Stimulated activated CD8-positive, alpha-beta memory T cell treated with anti-CD3 and anti-CD28 coated beads, Interleukin-4, amount 100 ng/mL, for 48 hours (primary cell): ENCODE measurements at regions not wholly inside any gene's neighbourhood (a gene's known extent, or its start where the extent isn't known, plus 50 kb on each side); places are given as distances from the start of the nearest gene placed in this dataset.

Experiments
- DNase-seq: peaks from one replicate; pipeline ENCODE4 v3.0.0-alpha.2; 2020

- no peak for DNase-seq
Observed at GRCh38 chr9:91025856-91026255, 224.2 kb downstream of the SYK start.

DNA sequence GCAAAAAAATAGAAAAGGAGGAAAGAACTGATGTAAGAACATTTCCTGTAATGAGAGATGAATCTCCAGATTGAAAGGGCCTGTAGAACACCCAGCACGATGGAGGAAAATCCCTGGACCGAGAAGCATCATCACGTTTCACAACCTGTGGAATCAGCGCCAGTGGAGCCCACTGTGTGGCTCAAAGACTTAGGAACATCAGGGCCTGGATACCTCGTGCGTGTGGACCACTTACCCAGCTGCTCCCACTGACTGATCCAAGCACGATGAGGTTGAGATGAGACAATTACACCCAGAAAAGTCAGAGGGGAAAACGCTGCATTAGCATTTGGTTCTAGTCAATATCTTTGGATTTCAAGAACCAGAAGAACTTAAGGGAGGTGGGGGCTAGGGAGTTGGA lies 224.6 kb downstream of the SYK start:
- DNase-seq: no peak

- no peak for DNase-seq
Observed at GRCh38 chr9:91027005-91027404, 225.4 kb downstream of the SYK start.

- no peak for DNase-seq
Observed at GRCh38 chr9:91028166-91028827, 226.7 kb downstream of the SYK start.

DNA sequence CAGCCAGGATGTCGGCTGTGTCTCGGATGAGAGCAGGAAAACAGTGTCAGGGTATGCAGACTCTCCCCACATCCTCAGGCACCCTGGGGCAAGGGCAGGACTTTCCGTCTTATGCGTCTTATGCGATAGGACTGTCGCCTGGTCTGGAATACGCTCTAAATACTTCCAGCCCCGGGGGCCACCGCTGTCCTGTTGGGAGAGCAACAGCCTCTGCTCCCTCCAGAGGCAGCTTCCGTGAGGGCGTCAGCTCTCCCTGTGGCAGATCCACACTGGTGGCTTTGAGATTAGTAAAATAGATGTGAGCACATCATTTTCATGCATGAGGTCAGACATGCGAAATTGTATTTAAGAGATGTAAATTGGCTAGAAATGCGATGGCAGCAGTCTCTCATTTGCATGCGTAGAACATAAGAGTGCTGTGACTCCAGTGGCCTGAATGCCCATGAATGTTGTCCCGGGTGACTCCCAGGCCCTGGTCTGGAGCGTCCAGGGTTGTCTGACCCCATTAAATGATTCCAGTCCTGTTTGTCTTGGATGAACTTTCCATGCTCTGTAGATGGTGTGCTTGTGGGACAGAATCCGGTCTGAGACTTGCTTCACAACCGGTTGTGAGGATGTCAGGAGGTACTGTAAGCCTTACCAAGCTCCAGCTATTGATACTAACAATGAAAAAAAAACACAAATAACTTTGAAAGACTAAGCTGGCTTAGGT lies 228.2 kb downstream of the SYK start:
- DNase-seq: no peak

DNA sequence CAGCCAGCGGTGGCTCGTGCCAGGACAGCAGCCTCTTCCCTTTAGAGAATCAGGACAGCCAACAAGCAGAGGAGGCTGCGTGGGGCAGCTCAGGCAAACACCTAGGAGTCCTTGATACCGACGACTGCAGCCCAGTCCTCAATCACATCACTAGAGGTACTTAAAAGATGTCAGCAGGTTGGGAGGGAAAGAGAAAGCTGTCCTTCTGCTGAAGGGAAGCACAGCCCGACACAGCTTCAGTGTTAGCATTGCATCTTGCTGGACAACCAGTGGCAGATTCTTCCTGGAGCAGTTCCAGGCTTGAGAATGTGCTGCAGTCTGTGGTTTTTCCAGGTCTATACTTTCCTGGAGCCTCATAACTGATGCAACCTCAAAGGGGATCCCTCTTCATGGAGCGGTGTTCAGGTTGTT lies 230.5 kb downstream of the SYK start:
- DNase-seq: no peak

GRCh38 chr9:91033270-91033669 lies 231.7 kb downstream of the SYK start:
- DNase-seq: no peak

- DNase-seq: peak; percentile 88
Observed at GRCh38 chr9:91033797-91034196, 232.2 kb downstream of the SYK start.

DNA sequence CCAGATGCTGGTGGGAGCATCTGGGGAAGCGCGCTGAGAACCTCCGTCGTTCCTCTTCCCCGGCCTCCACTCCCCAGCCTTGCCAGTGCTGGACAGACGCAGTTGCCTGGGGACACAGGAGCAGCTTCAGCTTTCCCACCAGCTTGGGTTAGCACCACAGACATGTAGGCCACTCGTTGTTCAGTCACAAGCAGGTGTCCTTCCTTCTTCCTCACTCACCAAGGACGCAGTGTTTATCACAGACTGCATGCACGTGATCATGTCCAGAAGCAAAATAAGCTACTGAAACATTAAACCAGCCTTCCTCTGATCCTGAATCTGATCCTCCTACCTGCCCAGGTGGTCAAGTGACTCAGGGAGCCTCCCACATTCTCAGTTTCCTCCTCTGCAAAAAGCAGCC lies 232.9 kb downstream of the SYK start:
- no peak for DNase-seq

GRCh38 chr9:91034976-91035824 lies 233.6 kb downstream of the SYK start:
- no peak for DNase-seq

DNA sequence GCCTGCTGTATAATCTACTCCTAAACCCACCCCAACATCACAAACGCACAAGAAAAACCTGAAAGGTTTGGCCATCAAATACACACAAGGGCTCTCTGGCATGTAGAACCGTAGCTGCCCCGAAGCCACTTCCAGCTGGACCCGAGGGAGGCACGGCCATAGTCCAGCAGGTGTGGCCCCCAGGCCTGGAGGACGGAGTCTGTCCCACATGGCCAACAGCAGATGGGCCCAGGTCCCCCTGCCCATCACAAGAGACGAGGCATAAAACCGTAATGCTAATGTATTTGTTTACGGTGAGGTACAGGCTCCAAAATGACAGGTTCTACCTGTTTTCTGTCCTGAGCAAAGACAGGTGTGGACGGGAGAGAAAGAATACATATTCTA lies 234.2 kb downstream of the SYK start:
- no peak for DNase-seq

DNA sequence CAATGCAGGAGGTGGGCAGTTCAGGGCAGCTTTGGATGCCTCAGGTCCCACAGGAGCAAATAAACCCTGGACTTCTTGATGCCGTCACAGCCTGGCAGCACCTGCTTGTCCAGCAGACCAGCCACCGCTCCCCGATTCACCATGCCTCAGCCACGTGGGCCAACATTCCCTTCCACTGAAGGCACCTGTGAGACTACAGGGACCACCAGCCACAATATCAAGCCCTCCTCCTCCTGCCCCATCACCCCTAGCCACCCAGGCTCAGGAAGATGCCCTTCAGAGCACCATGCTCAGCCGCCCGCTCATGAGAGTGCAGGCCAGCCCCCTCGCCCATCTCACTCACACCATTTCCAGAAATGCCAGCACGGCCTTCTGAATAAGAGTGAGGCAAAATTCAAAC lies 234.7 kb downstream of the SYK start:
- no peak for DNase-seq

- DNase-seq: peak; percentile 82
Observed at GRCh38 chr9:91036826-91037510, 235.3 kb downstream of the SYK start.

GRCh38 chr9:91037511-91038482 lies 236.2 kb downstream of the SYK start:
- DNase-seq: no peak

DNA sequence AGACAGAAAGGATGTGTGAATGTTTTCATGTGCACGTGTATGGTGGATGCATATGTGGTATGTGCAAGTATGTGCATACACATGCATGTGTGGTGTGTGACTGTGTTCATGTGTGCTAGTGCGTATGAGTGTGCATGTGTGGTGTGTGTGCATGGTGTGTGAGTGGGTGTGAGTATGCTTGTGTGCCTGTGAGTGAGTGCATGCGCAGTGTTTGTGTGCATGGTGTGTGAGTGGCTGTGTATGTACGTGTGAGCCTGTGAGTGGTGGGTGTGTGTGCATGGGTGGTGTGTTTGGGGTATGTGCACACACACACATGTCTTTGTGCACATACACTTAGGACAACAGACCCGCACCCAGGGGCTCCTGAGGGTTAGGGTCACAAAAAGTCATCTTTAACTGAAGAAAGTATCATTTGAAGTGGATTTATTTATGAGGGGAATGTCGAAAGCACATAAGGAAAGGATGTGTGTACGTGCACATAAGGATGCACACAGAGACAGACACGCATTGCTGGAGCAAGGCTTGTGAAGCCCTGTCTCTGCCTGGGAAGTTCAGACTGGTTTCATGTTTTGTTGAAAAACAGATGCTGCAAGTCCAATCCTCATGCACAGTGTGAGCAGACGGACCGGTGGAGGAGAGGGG lies 237.0 kb downstream of the SYK start:
- DNase-seq: no peak

- no peak for DNase-seq
Observed at GRCh38 chr9:91039125-91039834, 237.7 kb downstream of the SYK start.

- DNase-seq: no peak
Observed at GRCh38 chr9:91039835-91040140, 238.2 kb downstream of the SYK start.

DNA sequence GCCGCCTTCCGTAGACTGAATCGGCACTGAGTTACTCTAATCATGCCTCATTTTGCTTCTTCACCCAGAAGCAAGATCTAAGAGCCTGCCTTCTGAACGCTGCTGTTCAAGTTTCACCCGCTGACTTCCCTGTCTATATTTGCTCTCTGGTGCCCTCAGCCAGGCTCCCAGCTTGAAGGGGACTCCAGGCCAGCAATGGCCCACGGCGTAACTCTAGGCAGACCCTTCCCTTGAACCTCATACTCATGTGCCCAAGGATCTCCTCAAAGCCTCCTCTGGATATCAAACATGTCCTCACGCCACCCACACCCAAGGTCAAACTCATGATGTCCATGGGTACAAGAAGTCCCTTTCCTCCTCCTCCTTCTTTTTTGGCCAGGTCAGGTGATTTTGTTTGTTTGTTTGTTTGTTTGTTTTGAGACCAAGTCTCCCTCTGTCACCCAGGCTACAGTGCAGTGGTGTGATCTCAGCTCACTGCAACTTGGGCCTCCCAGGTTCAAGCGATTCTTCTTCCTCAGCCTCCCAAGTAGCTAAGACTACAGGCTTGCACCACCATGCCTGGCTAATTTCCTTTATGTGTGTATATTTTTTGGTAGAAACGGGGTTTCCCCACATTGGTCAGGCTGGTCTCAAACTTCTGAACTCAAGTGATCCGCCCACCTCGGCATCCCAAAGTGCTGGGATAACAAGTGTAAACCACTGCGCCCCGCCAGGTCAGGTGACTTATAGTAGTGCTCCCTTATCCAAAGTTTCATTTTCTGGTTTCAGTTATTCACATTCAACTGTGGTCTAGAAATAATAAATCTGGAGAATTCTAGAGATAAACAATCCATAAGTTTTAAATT lies 239.0 kb downstream of the SYK start:
- DNase-seq: peak; percentile 63

DNA sequence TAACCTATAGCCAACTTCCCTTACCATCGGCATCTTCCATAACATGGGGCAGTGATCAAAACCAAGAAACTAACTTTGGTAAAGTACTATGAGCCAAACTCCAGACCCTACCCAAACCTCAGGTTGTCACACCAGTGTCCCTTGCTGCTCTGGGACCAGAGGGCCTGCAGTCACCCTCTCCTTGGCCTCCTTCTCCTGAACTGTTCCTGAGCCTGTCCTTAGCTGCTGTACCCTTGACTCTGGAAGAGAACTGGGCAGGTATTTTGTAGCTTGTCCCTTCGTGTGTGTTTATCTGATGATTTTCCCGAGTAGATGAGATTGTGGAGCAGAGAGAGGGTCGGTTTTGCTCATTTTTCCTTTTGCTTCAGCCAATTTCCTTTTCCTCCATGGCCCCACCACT lies 240.4 kb downstream of the SYK start:
- no peak for DNase-seq

DNA sequence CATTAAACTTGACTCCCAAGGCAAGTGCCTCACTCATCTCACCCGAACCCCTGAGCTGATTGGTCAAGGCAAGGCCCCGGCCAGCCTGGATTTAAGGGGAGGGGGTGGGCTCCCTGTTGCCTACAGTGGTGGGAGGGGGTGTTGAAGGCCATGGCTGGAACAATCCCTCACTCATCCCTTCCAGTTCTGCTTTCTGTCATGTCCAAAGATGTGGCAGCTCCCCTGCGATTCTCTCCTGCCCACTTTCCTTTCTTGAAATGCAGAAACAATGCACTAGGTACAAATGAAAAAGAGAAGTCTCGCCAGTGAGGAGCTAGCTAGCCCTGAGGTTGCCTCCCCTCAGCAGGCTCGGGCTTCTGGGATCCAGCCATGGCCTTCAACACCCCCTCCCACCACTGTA lies 240.9 kb downstream of the SYK start:
- DNase-seq: no peak
